Esophagus squamous epithelium (tissue), 5 donors: ENCODE measurements at regions not wholly inside any gene's neighbourhood (a gene's known extent, or its start where the extent isn't known, plus 50 kb on each side); places are given as distances from the start of the nearest gene placed in this dataset.

ENCODE experiments used
- DNase-seq: peaks from one replicate; lab custom pipeline; 2025; lab: John Stamatoyannopoulos, UW
- H3K27ac ChIP-seq, 4 donors: fragments of 200-600 bp; sonication (generic); one replicate each; pipeline ENCODE4 v1.5.1; 2016 to 2019; ENCODE audit warnings: mild to moderate bottlenecking in 1 of 4
- H3K27me3 ChIP-seq, 4 donors: fragments of 200-600 bp; sonication (generic); 1 replicate in 3 of 4; 2 replicates in 1 of 4; pipeline versions ENCODE4 v1.5.1 to v1.6.0; 2017 to 2021; ENCODE audit warnings: antibody characterized with exemption in 1 of 4
- H3K36me3 ChIP-seq, 3 donors: fragments of 200-600 bp; sonication (generic); one replicate each; pipeline ENCODE4 v1.5.1; 2016 to 2019
- H3K4me1 ChIP-seq, 3 donors: fragments of 200-600 bp; sonication (generic); one replicate each; pipeline ENCODE4 v1.5.1; 2017 to 2019
- H3K4me3 ChIP-seq, 4 donors: fragments of 200-600 bp; sonication (generic); 1 replicate in 3 of 4; 2 replicates in 1 of 4; pipeline ENCODE4 v1.5.1; 2016 to 2019; ENCODE audit warnings: mild to moderate bottlenecking in 2 of 4, moderate library complexity in 1 of 4
- H3K9me3 ChIP-seq, 3 donors: fragments of 200-600 bp; sonication (generic); one replicate each; pipeline ENCODE4 v1.5.1; 2016 to 2019
- POLR2A ChIP-seq, 4 donors: fragments of 450-650 bp; IDR thresholded peaks; one replicate each; pipeline ENCODE4 v1.6.1; 2017; ENCODE audit warnings: antibody characterized with exemption in 4 of 4, mild to moderate bottlenecking in 4 of 4, moderate library complexity in 3 of 4
- WGBS, 2 donors: methylation state at CpG; one replicate each; pipeline ENCODE4 v1.1.5; 2018; 5-methylcytosine and 5-hydroxymethylcytosine counted together
- intact Hi-C: fragments of 100-400 bp; cut with DNase I; formaldehyde crosslinking; loops from one replicate; pipeline ENCODE4 v1.15.0; 2022
- TF ChIP-seq, protein P1 (sequence below), 6 experiments: fragments of 450-650 bp in 4 of 6; fragments of 200-600 bp in 2 of 6; sonication (generic) in 2 of 6; IDR thresholded peaks; one replicate each; pipeline ENCODE4 v1.5.1; 2016 to 2019; ENCODE audit warnings: antibody characterized with exemption in 6 of 6, mild to moderate bottlenecking in 4 of 6, moderate library complexity in 4 of 6
- donor health status: DM: yes; HTN: yes; CAD: no.

GRCh38 chr6:9621276-9621675, 793.6 kb downstream of the TFAP2A start:
- WGBS, 2 donors: 35 to 63% methylated on average over 3 of the region's 3 CpGs
- Histone ChIP-seq H3K9me3 (peaks cover 0 to 4% (median 0%) of the 10 kb centered on the region in 3 donors), H3K27ac (no peak overlapping the region), H3K4me3 (no peak overlapping the region), H3K36me3 (no peaks in the 10 kb centered on the region), H3K4me1 (peaks cover 0 to 20% (median 0%) of the 10 kb centered on the region in 3 donors), H3K27me3 (no peaks in the 10 kb centered on the region)
- no peak for DNase-seq
- TF ChIP-seq, protein P1, sequence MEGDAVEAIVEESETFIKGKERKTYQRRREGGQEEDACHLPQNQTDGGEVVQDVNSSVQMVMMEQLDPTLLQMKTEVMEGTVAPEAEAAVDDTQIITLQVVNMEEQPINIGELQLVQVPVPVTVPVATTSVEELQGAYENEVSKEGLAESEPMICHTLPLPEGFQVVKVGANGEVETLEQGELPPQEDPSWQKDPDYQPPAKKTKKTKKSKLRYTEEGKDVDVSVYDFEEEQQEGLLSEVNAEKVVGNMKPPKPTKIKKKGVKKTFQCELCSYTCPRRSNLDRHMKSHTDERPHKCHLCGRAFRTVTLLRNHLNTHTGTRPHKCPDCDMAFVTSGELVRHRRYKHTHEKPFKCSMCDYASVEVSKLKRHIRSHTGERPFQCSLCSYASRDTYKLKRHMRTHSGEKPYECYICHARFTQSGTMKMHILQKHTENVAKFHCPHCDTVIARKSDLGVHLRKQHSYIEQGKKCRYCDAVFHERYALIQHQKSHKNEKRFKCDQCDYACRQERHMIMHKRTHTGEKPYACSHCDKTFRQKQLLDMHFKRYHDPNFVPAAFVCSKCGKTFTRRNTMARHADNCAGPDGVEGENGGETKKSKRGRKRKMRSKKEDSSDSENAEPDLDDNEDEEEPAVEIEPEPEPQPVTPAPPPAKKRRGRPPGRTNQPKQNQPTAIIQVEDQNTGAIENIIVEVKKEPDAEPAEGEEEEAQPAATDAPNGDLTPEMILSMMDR (IDR thresholded peaks at IDR 0.05): no peak
- no peak for TF ChIP-seq POLR2A (IDR thresholded peaks at IDR 0.05)
- intact Hi-C loops: no loop called here

DNA sequence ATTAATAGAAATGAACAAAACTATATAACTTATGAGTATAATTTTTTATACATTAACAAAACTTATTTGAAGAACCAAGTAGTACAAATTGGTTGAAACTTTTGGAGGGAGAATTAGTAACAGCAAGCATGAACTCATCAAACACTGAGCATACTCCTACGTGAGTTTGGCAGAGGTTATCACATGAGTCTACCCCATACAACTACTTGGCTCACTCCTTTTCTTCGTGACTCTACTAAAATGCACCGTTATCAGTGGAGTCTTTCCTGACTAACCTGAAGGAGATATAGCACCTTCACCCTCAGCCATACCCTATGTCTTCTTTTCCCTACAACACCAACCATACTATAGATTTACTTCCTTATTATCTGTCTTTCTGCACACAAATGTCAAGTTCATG, 794.2 kb downstream of the TFAP2A start:
- H3K36me3 ChIP-seq: no peaks in the 10 kb centered on the region
- no peak for TF ChIP-seq POLR2A (IDR thresholded peaks at IDR 0.05)
- TF ChIP-seq, protein P1 (IDR thresholded peaks at IDR 0.05): no peak
- no peaks in the 10 kb centered on the region for H3K27me3 ChIP-seq
- intact Hi-C loops: no loop called here
- peaks cover 0 to 4% (median 0%) of the 10 kb centered on the region in 3 donors for H3K9me3 ChIP-seq
- no peak overlapping the region for H3K4me3 ChIP-seq
- WGBS, 2 donors: 48 to 52% methylated on average over 3 of the region's 3 CpGs
- no peak for DNase-seq
- peaks cover 0 to 25% (median 4%) of the 10 kb centered on the region in 3 donors for H3K4me1 ChIP-seq
- H3K27ac ChIP-seq: no peak overlapping the region

DNA sequence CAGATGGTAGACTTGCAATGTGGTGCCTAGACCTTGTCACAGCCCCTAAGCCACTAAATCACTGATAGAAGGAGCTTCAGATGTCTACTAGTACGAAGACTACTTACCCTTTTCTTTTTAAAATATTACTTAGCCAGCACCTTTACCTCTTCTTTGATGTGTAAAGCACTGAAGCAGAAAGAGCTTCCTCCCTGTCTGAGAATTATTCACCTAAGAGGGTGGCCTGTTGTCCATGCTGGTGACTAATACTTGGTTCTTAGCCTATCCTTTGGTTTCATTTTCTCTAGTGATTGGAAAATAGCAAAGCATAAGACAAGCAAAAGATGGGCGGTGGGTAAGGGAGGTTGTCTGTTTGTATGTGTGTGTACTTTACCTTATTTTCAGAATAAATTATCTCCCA, 794.6 kb downstream of the TFAP2A start:
- Histone ChIP-seq H3K36me3 (no peaks in the 10 kb centered on the region), H3K27me3 (no peaks in the 10 kb centered on the region), H3K27ac (no peak overlapping the region), H3K4me1 (peaks cover 0 to 29% (median 4%) of the 10 kb centered on the region in 3 donors), H3K4me3 (no peak overlapping the region), H3K9me3 (peaks cover 0 to 1% (median 0%) of the 10 kb centered on the region in 3 donors)
- no peak for DNase-seq
- TF ChIP-seq, protein P1 (IDR thresholded peaks at IDR 0.05): no peak
- TF ChIP-seq POLR2A (IDR thresholded peaks at IDR 0.05): no peak
- 68 to 69% methylated on average over 2 of the region's 2 CpGs for WGBS, 2 donors
- intact Hi-C loops: no loop called here

- Histone ChIP-seq H3K4me3 (no peak overlapping the region), H3K27me3 (no peaks in the 10 kb centered on the region), H3K27ac (peak overlapping the region in 1 of 4 donors; percentile 6), H3K4me1 (peaks cover 0 to 30% (median 4%) of the 10 kb centered on the region in 3 donors), H3K9me3 (no peaks in the 10 kb centered on the region), H3K36me3 (no peaks in the 10 kb centered on the region)
- TF ChIP-seq, protein P1 (IDR thresholded peaks at IDR 0.05): no peak
- TF ChIP-seq POLR2A (IDR thresholded peaks at IDR 0.05): no peak
- 42 to 65% methylated on average over 6 of the region's 6 CpGs for WGBS, 2 donors
- no peak for DNase-seq
- intact Hi-C loops: no loop called here
These were observed 800.1 kb downstream of the TFAP2A start for GRCh38 chr6:9614778-9615177.

- intact Hi-C loops: no loop called here
- TF ChIP-seq, protein P1 (IDR thresholded peaks at IDR 0.05): no peak
- TF ChIP-seq POLR2A (IDR thresholded peaks at IDR 0.05): no peak
- WGBS, 2 donors: 74 to 80% methylated on average over 2 of the region's 2 CpGs
- no peaks in the 10 kb centered on the region for H3K36me3 ChIP-seq
- H3K9me3 ChIP-seq: no peaks in the 10 kb centered on the region
- H3K4me1 ChIP-seq: peaks cover 0 to 30% (median 4%) of the 10 kb centered on the region in 3 donors
- H3K4me3 ChIP-seq: no peak overlapping the region
- no peaks in the 10 kb centered on the region for H3K27me3 ChIP-seq
- DNase-seq: no peak
- no peak overlapping the region for H3K27ac ChIP-seq
These were observed 802.4 kb downstream of the TFAP2A start for GRCh38 chr6:9612489-9612888.
